Fibroblast of skin of back (primary cell): ENCODE measurements at regions not wholly inside any gene's neighbourhood (a gene's known extent, or its start where the extent isn't known, plus 50 kb on each side); places are given as distances from the start of the nearest gene placed in this dataset.

Experiments
- DNase-seq: peaks from one replicate; pipeline ENCODE4 v3.0.0-alpha.2; 2013

GRCh38 chr6:113732384-113732966 lies 124.7 kb upstream of the MARCKS start:
- DNase-seq = no peak

DNA sequence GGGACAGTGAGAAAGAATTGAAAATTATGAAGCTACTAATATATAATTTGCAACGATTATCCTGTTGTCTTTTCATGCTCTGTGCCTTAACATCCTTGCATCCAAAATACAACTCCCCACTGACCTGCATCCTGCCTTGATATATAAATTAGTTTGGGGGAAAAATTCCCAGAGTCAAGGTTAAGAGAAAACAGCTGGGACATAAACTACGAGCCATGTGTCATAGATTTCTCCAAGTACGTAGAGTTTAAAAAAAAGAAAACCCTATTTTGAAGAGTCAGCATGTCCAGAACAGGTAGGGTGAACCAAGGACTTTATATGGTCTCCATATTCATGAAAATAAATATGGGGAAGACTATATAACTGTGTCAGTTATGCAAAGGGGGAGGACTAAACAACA lies 123.8 kb upstream of the MARCKS start:
- no peak for DNase-seq

- no peak for DNase-seq
These were observed 122.2 kb upstream of the MARCKS start for GRCh38 chr6:113734982-113735381.

GRCh38 chr6:113735491-113735890 lies 121.7 kb upstream of the MARCKS start:
- no peak for DNase-seq

GRCh38 chr6:113736978-113737377 lies 120.2 kb upstream of the MARCKS start:
- DNase-seq = no peak

GRCh38 chr6:113739041-113739655 lies 118.0 kb upstream of the MARCKS start:
- no peak for DNase-seq

- DNase-seq = no peak
These were observed 115.5 kb upstream of the MARCKS start for GRCh38 chr6:113741651-113742050.

GRCh38 chr6:113742342-113742741 lies 114.8 kb upstream of the MARCKS start:
- DNase-seq = no peak

GRCh38 chr6:113744861-113745260 lies 112.3 kb upstream of the MARCKS start:
- no peak for DNase-seq

- DNase-seq = no peak
These were observed 106.8 kb upstream of the MARCKS start for GRCh38 chr6:113750151-113750855.

DNA sequence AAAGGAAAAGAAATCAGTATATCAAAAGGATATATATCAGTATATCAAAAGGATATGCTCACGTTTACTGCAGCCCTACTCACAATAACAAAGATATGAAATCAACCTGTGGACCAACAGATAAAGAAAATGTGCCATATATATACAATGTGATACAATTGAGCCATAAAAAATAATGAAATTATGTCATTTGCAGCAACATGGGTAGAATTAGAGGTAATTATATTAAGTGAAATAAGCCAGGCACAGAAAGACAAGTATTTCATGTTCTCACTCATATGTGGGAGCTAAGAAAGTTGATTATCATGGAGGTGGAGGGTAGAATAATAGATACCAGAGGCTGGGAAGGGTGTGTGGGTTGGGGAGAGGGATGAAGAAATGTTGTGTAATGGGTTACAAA lies 102.9 kb upstream of the MARCKS start:
- DNase-seq = no peak

GRCh38 chr6:113755449-113756289 lies 101.5 kb upstream of the MARCKS start:
- DNase-seq = no peak

DNA sequence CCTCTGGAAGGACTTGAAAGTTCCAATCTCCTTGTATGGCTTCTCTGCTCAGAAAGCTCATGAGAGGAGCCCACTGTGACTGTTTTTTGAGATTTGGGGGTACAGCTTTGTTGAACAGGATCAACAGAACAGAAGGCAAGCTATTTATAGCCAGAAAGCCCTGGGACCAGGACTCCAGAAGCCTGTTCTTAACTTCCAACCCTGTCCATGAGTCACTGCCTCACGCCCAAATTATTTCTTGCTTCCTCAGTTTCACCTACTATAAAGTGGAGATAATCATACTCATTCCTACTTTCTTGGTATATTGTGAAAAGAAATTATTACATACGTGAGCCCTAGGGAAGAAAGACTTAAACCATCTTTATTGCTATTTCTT lies 100.9 kb upstream of the MARCKS start:
- DNase-seq = no peak

- DNase-seq = no peak
These were observed 98.9 kb upstream of the MARCKS start for GRCh38 chr6:113758214-113758613.

DNA sequence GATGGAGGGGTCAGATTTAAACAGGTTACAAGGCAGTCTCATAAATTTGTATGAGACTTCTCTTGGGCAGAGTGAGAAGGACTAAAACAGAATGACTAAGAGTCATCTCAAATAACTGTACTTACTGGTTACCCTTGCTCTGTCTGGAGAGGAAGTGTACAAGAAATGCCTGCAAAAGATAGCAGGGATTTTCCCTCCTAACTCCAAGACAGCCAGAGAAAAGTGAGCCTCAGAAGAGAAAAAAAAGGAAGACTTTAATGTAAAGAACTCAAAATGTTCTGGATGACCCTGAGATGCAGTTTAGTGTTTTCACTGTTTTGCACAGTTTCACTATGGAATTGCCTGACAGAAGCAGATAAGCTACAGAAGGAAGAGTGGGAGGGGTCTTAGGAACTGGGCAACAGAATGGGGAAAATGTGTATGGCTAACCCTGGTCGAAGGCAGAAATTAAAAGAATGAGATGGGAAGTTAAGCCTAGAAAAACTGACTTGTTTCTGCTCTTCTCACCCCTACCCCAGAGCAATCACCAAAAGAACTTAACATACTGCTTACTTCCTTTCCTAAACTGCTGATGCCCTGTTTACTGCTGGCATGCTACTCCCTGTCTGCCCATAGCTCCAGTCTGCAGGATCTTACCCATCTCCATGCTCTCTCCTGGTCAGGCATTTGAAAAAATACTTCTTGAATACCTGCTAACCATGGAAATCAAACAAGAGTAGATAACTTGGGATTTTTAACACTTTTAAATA lies 98.1 kb upstream of the MARCKS start:
- DNase-seq = no peak

- DNase-seq = peak; percentile 27
These were observed 94.5 kb upstream of the MARCKS start for GRCh38 chr6:113762641-113763040.

DNA sequence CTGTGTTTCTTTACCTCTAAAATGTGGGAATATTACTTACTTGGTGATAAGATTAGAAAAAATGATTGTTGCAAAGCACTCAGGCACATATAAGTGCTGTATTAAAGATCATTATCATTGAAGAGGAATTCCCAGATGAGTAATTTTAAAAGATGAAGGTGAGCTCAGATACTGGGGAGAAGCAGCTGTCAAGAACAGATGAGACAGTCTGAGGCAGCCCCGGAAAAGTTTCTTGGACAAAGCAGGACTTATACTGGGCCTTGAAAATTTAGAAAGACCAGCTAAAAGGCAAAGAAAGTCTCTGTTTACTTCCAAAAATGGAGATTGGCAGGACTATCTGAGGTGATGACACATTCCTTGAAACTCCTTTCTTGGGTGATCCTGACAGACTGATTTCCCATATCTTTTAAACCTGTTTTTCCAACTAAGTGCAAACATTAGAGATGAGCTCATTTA lies 93.8 kb upstream of the MARCKS start:
- peak; percentile 4 for DNase-seq

DNA sequence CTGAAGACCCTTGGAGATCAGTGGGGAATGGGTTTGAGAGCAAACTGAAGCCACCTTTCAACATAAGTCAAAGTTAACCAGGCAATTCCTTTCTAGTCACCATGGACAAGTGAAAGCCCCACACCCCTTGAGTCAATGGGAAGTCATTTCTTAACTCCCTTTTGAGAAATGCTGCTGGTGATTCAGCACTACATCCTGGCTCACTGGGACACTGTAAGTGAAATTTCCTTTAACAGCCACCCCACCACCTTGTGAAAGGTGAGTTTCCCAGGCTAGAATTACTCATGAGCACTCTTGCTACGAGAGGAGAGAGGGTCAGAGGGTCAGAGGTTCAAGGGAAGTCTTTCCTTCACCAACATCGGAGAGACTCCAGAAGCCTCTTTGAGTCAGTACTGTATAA lies 93.3 kb upstream of the MARCKS start:
- peak; percentile 71 for DNase-seq

- no peak for DNase-seq
These were observed 91.2 kb upstream of the MARCKS start for GRCh38 chr6:113765909-113766308.

- DNase-seq = no peak
These were observed 89.2 kb upstream of the MARCKS start for GRCh38 chr6:113767985-113768384.

DNA sequence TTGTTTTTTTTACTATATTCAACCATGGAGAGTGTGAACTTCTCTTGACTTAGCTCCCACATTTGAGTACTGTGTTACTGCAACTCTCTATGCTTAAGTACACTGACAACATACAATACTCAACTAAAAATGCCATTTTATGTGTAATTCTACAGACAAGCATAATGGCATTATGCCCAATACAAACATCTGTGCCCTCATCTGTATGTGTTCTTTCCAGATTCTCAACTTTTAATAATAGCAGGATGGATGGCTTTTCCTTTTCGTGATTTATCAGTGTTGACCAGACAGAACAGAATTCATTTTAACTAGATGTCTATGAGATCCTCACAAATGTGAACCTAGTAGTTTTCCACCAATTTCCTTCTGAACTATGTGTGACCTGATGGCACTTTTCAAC lies 84.2 kb upstream of the MARCKS start:
- DNase-seq = no peak

- peak; percentile 66 for DNase-seq
These were observed 82.9 kb upstream of the MARCKS start for GRCh38 chr6:113774127-113774825.
